Stimulated activated effector memory CD8-positive, alpha-beta T cell treated with anti-CD3 and anti-CD28 coated beads, Interleukin-12 subunit alpha, Interleukin-12 subunit beta, amount 100 ng/mL, for 72 hours (primary cell): ENCODE measurements at regions not wholly inside any gene's neighbourhood (a gene's known extent, or its start where the extent isn't known, plus 50 kb on each side); places are given as distances from the start of the nearest gene placed in this dataset.
"Not testable (repeated sequence)": the region's sequence is repeated elsewhere in the genome, so short reads cannot be mapped to it uniquely, and the experiment has no call there.

ENCODE experiments used
- ATAC-seq: fragments of 150-1000 bp; cut with Tn5 transposase; 2 replicates; pipeline ENCODE4 v1.10.0; 2021
- DNase-seq, 2 donors: peaks; one replicate each; pipeline ENCODE4 v3.0.0; 2021 to 2022; ENCODE audit warnings: low spot score in 2 of 2
- H3K27ac Mint-ChIP-seq: one replicate; pipeline ENCODE4 v1.8.0; 2022; ENCODE audit warnings: mild to moderate bottlenecking, mixed read lengths
- H3K36me3 Mint-ChIP-seq: one replicate; pipeline ENCODE4 v1.8.0; 2022; ENCODE audit warnings: mild to moderate bottlenecking, mixed read lengths
- H3K4me1 Mint-ChIP-seq: one replicate; pipeline ENCODE4 v1.8.0; 2022; ENCODE audit warnings: mixed read lengths
- H3K4me3 Mint-ChIP-seq: one replicate; pipeline ENCODE4 v1.8.0; 2022; ENCODE audit warnings: mild to moderate bottlenecking, mixed read lengths
- H3K9me3 Mint-ChIP-seq: one replicate; pipeline ENCODE4 v1.8.0; 2022; ENCODE audit warnings: mixed read lengths

DNA sequence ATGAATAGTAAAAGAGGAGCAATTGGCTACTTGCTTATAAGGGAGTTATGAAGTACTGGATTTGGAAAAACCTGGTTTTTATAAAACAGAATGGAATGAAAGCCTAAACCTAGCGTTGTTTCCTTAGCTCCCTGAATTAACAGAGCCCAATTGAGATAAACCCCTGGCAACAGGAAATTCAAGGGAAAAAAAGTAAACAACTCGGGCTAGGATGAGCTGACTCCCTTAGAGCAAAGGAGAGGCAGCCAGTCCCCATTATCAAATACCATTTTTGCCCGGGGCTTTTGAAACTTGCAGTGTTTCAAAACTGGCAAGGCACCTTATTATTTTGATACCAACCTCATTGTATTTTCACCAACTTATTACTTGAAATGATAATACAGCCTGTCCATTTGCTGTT lies 587.5 kb downstream of the CD109 start:
- Mint-ChIP-seq H3K27ac (no peak overlapping the region), H3K36me3 (no peaks in the 10 kb centered on the region), H3K4me3 (no peak overlapping the region), H3K4me1 (no peaks in the 10 kb centered on the region), H3K9me3 (peaks cover 15% of the 10 kb centered on the region)
- ATAC-seq, result no peak
- no peak for DNase-seq

DNA sequence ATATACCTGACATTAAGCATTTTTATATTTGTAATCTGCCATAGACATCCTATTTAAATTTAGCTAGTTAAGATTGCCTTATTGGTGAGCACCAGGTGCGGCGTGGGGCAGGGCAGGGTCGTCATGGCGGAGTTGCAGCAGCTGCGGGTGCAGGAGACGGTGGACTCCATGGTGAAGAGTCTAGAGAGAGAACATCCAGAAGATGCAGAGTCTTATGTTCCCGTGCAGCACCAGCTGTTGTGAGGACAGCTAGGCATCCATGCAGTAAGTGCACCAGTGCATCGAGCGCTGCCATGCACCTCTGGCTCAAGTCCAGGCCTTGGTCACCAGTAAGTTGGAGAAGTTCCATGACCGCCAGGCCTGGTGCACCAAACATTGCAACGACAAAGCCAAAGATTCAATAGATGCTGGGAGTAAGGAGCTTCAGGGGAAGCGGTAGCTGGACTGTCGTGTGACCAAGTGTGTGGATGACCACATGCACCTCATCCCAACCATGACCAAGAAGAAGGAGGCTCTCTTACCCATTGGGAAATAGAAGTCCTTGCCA lies 586.2 kb downstream of the CD109 start:
- Mint-ChIP-seq H3K36me3 (no peaks in the 10 kb centered on the region), H3K9me3 (peaks cover 15% of the 10 kb centered on the region), H3K4me3 (no peak overlapping the region), H3K27ac (no peak overlapping the region), H3K4me1 (no peaks in the 10 kb centered on the region)
- no peak for DNase-seq
- no peak for ATAC-seq

DNA sequence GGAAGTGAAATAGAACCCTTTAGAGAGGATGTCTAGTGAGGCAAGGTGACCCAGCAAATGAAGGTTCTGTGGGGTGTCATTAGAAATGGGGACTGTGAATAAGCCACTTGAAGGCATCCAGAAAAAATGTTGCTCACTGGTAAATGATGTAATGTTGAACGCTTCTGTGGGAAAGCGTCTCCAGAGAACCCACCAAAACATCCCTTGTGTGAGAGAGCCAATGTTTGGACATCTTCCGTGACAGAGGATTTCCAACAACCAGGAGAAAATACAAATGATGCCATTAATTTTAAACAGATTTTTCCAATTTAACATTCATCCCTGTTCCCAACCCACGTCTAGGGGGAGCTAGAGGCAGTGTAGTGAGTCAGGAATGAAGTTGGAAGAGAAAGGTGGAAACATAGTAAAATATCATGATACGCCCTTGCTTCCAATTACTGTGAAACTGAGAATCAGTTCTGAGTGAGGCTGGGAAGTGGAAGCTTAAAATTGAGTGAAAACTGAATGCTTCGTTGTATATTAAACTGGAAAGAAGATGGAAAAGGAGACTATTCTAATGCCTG lies 584.2 kb downstream of the CD109 start:
- DNase-seq (no peak), ATAC-seq (no peak)
- Mint-ChIP-seq H3K4me3 (no peak overlapping the region), H3K36me3 (no peaks in the 10 kb centered on the region), H3K4me1 (no peaks in the 10 kb centered on the region), H3K27ac (no peak overlapping the region), H3K9me3 (peaks cover 15% of the 10 kb centered on the region)

DNA sequence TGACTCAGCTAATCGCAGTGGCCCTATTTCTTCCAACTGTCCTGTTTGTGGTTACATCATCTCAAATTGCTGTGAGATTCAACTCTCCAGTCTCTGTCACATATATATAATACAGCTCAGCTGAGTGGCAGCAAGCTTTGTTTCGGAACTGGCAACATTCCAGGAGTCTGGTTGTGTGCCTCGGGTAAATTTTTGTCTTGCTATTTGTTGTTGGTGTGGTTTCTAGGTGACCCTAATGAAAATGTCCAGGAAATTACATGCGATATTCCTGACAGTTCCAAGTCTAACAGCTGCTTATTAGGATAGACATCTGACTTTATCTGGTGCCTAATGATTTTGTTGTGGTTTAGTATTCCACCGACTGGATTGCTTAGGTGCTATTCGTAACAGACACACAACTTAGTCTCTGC lies 581.8 kb downstream of the CD109 start:
- ATAC-seq (no peak), DNase-seq (no peak)
- Mint-ChIP-seq H3K9me3 (peaks cover 15% of the 10 kb centered on the region), H3K27ac (no peak overlapping the region), H3K4me1 (no peaks in the 10 kb centered on the region), H3K36me3 (no peaks in the 10 kb centered on the region), H3K4me3 (no peak overlapping the region)

DNA sequence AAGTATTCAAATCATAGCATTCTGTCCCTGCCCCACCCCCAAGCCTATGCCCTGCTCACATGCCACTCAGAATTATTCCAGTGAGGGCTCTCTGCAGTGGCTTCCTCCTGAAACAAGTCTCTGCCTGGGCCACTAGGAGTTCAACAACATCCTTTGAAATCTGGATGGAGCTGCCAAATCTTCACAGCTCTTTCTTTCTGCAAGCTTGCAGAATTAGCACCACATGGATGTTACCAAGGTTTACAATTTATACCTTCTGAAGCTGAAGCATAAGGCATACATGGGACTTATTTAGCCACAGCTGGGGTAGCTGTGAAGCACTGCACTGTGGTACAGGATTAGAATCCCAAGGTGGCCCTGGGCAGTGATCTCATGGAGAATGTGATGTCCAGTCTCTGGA lies 577.5 kb downstream of the CD109 start:
- ATAC-seq (no peak), DNase-seq (no peak)
- no peak overlapping the region for H3K4me3 Mint-ChIP-seq
- H3K36me3 Mint-ChIP-seq, result no peaks in the 10 kb centered on the region
- H3K4me1 Mint-ChIP-seq, result no peaks in the 10 kb centered on the region
- H3K27ac Mint-ChIP-seq, result no peak overlapping the region
- peaks cover 7% of the 10 kb centered on the region for H3K9me3 Mint-ChIP-seq

DNA sequence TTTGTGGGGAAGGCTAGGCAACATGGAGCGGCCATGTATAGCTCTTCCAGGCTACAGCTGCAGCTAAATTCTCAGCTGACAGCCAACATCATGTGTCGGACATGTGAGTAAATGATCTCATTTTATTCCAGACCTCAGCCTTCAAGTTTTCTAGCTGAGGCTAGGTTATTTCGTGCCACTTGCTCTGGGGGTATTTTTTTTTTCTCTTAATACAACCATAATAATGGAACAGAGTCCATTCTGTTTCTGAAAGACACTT lies 573.5 kb downstream of the CD109 start:
- no peak overlapping the region for H3K4me3 Mint-ChIP-seq
- DNase-seq, result no peak
- no peaks in the 10 kb centered on the region for H3K36me3 Mint-ChIP-seq
- no peaks in the 10 kb centered on the region for H3K4me1 Mint-ChIP-seq
- no peak overlapping the region for H3K27ac Mint-ChIP-seq
- peaks cover 14% of the 10 kb centered on the region for H3K9me3 Mint-ChIP-seq
- ATAC-seq, result no peak

DNA sequence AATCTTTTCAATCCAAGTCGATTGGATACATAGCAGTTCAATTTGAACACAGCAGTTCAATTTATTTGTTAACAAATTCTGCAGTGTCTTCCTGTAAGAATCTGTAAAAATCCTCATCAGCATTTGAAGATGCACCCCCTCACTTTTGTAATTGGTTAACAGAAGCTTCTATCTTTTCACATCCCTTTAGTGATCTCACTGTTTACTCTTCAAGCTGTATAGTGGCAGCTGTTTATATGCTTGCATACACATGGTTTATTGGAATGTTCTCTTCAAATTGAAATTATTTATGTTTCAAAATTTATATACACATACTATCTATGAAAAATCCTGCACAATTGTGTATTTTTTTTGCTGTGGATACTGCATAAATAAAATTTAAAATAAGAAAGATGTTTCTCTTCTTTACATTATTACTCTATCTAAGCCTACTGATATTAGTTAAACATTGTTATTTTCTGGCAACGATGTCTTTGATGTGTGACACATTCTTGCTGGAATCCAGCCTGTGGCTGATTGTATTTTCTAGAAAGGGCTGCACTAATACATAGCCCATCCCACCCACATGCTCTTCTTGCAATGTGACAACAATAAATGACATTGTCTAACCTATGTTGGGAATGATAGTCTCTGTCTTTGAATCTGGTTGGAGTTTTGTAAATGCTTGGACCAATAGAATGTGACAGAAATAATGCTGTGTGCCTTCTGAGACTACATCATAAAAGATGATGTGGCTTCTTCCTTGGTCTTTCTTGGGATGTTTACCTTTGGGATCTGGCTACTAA lies 573.0 kb downstream of the CD109 start:
- DNase-seq (no peak), ATAC-seq (no peak)

DNA sequence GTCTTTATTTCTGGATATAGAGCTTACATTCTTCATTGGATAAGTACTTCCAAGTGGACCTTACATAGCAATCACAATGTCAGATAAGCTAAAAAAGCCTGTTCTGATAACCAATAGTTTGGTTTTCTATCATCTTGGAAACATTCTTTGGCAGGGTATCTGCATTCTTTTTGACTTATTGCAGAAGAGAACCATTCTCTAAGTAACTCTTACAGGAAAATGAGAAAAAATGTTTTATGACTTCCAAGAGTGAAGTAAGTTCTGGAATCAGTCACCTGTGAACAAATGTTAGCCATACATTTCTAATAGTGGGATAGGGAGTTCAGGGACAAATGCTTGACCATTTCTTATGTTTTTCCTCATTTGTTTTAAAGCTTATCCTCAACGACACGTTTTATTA lies 564.0 kb downstream of the CD109 start:
- Mint-ChIP-seq H3K27ac (no peak overlapping the region), H3K9me3 (peaks cover 5% of the 10 kb centered on the region), H3K36me3 (no peaks in the 10 kb centered on the region), H3K4me1 (no peaks in the 10 kb centered on the region), H3K4me3 (no peak overlapping the region)
- ATAC-seq, result no peak
- no peak for DNase-seq

More for the DNA sequence above, 573.0 kb downstream of the CD109 start:
- H3K36me3 Mint-ChIP-seq, result no peaks in the 10 kb centered on the region
- no peak overlapping the region for H3K4me3 Mint-ChIP-seq
- H3K27ac Mint-ChIP-seq, result no peak overlapping the region
- H3K4me1 Mint-ChIP-seq, result no peaks in the 10 kb centered on the region
- H3K9me3 Mint-ChIP-seq, result peaks cover 15% of the 10 kb centered on the region

DNA sequence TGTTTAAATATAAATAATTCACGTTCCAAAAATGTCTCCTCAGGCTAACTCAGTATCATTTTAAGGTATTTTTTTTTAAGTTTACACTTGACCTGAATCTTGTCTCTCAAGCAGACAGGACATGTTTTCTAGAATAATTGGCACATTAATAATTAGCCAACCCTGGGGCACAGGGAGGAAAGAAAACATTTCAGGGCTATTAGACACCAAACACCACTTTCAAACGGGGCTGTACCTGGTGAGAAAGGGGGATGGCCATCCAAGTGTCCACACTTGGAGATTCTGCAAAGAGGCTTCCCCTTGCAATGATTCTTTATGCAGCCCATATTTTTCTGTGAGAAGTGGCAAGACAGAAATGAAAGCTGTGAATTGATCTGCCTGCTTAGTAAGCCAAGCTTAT lies 560.8 kb downstream of the CD109 start:
- no peak overlapping the region for H3K27ac Mint-ChIP-seq
- H3K9me3 Mint-ChIP-seq, result no peaks in the 10 kb centered on the region
- ATAC-seq (no peak), DNase-seq (no peak)
- no peaks in the 10 kb centered on the region for H3K4me1 Mint-ChIP-seq
- no peaks in the 10 kb centered on the region for H3K36me3 Mint-ChIP-seq
- no peak overlapping the region for H3K4me3 Mint-ChIP-seq

DNA sequence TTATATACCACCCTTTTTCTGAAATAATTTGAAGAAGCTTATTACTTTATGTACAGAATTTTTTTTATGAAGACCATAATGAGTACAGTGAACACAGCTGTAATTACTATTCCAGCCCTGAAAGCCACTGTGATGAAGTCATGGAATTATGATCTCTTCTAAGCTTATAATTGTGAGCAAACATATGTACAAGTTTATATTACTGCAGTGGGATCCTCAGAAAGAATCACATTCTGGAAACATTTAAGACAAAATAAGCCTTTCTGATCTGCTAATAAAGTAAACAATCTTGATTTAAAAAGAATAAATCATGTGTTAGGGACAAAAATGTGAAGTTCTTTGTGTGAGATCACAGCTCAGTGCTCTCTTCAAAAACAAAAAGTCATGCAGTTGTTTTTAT lies 560.4 kb downstream of the CD109 start:
- H3K4me1 Mint-ChIP-seq, result no peaks in the 10 kb centered on the region
- no peak for DNase-seq
- ATAC-seq, result no peak
- H3K4me3 Mint-ChIP-seq, result no peak overlapping the region
- no peaks in the 10 kb centered on the region for H3K36me3 Mint-ChIP-seq
- H3K27ac Mint-ChIP-seq, result no peak overlapping the region
- H3K9me3 Mint-ChIP-seq, result no peaks in the 10 kb centered on the region

DNA sequence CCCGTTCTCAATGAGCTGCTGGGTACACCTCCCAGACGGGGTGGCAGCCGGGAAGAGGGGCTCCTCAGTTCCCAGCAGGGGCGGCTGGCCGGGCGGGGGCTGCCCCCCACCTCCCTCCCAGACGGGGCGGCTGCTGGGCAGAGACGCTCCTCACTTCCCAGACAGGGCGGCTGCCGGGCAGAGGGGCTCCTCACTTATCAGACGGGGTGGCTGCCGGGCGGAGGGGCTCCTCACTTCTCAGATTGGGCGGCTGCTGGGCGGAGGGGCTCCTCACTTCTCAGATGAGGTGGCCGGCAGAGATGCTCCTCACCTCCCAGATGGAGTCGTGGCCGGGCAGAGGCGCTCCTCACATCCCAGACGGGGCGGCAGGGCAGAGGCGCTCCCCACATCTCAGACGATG lies 559.0 kb downstream of the CD109 start:
- ATAC-seq, DNase-seq, H3K27ac Mint-ChIP-seq, H3K36me3 Mint-ChIP-seq, H3K4me1 Mint-ChIP-seq, H3K4me3 Mint-ChIP-seq, H3K9me3 Mint-ChIP-seq: not testable (repeated sequence)

DNA sequence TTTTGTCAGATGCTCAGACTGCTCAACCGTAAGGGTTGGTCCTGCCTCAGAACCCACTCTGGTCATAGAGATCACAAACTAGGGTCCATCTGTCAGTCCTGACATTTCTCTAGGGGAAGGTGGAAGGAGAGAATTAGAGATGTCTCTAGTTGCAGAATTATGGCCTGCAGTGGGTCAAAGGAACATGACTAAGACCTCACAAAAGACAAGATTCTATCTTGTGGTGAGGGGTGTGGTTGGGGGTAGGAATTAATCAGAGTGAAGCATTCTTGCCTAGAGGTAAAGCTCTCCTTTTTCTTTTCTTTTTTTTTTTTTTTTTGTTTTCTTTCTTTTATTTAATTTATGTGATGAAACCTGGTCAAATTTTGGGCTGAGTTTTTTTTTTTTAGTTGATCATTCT lies 558.1 kb downstream of the CD109 start:
- H3K36me3 Mint-ChIP-seq, H3K27ac Mint-ChIP-seq, H3K9me3 Mint-ChIP-seq, DNase-seq, H3K4me1 Mint-ChIP-seq, H3K4me3 Mint-ChIP-seq: not testable (repeated sequence)
- ATAC-seq, result peak; percentile 72

DNA sequence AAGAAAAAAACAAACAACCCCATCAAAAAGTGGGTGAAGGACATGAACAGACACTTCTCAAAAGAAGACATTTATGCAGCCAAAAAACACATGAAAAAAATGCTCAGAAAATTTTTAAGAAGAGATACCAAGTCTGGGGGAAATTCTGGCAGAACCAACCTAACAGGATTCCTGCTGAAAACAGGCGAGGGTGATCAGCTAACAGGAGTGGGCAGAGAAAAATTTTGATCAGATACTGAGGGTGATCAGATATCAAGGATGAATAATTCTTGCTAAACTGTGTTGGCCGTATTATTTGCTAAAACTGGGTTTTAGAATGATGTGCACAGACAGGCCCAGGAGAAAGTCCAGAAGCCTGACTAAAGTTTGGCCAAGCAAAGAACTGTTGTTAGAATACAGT lies 557.3 kb downstream of the CD109 start:
- DNase-seq (no peak), ATAC-seq (no peak)
- no peak overlapping the region for H3K4me3 Mint-ChIP-seq
- H3K36me3 Mint-ChIP-seq, result no peaks in the 10 kb centered on the region
- no peaks in the 10 kb centered on the region for H3K4me1 Mint-ChIP-seq
- no peaks in the 10 kb centered on the region for H3K9me3 Mint-ChIP-seq
- H3K27ac Mint-ChIP-seq, result no peak overlapping the region

DNA sequence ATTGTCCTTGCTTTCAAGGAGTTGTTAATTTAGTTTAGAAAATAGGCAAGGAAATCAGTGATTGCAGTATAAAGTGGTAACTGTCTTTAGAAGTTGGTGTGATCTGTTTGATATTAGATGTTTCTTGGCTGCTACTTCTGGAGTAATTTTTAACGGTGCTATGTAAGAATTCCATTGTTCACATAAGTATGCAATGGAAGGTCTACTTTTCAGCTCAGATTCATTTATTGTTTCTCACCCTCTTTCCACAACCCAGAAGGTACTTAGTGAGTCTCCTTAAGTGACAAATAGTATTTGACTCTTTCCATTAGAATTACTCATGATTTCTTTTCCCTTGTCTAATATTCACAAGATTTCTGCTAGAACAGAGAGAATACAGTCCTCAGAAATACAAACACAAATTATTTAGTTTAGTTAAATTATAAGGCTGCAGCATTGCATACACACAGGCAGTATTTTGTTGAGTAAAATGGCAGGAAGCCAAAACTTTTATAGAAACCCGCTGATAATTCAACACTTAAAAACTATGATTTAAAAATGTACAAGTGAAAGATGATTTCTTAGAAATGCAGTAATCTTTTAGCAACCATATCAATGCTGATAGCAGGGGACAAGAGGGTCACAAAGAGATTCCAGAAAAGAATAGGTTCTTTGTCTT lies 554.3 kb downstream of the CD109 start:
- Mint-ChIP-seq H3K27ac (no peak overlapping the region), H3K4me3 (no peak overlapping the region), H3K36me3 (no peaks in the 10 kb centered on the region), H3K4me1 (no peaks in the 10 kb centered on the region), H3K9me3 (no peaks in the 10 kb centered on the region)
- DNase-seq (no peak), ATAC-seq (no peak)

DNA sequence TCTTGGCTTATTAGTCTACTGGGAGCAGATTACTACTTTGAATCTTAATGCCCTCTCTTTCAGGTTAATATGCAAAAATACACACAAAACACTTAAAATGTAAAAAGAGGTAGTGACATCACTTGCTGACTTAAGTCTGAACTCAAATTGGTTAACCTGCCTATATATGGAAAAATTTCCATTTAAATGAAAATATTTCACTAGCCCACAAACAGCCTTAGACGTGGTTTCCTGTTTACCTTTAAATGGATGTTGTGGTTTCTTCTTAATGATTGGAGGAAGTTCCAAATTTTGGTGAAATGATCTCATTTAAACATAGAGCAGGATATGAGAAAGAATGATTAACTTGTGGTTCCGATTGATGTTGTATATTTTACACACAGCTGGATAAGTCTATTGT lies 553.7 kb downstream of the CD109 start:
- DNase-seq (no peak), ATAC-seq (no peak)
- no peak overlapping the region for H3K27ac Mint-ChIP-seq
- H3K4me1 Mint-ChIP-seq, result no peaks in the 10 kb centered on the region
- no peak overlapping the region for H3K4me3 Mint-ChIP-seq
- no peaks in the 10 kb centered on the region for H3K9me3 Mint-ChIP-seq
- H3K36me3 Mint-ChIP-seq, result no peaks in the 10 kb centered on the region

DNA sequence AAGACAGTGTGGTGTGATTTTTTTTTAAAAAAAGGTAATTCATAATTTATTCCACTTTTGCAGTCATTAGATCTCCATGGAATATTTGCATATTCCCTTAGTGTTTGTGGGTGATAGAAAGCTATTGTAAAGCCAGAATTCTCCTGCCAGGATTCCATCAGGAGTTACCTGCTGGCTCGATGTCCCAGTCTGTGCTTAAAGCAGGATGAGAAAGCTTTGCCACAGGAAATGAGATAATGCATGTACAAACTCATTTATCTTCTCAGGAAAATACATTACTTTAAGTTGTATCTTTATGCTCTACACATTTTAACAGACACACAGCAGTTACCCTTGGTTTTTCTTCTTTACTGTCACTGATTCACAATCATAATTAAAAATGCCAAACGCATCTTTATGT lies 553.0 kb downstream of the CD109 start:
- H3K4me1 Mint-ChIP-seq, result no peaks in the 10 kb centered on the region
- H3K9me3 Mint-ChIP-seq, result no peaks in the 10 kb centered on the region
- H3K4me3 Mint-ChIP-seq, result no peak overlapping the region
- no peak for DNase-seq
- no peak overlapping the region for H3K27ac Mint-ChIP-seq
- ATAC-seq, result no peak
- no peaks in the 10 kb centered on the region for H3K36me3 Mint-ChIP-seq
